VCaP (cell line): ENCODE measurements at regions not wholly inside any gene's neighbourhood (a gene's known extent, or its start where the extent isn't known, plus 50 kb on each side); places are given as distances from the start of the nearest gene placed in this dataset.

ENCODE experiments used
- H3K27ac ChIP-seq: fragments of 450-650 bp; 2 replicates; pipeline ENCODE4 v1.5.1; 2017
- CTCF ChIP-seq: fragments of 450-650 bp; conservative IDR thresholded peaks from 2 replicates; pipeline ENCODE4 v1.5.1; 2017; ENCODE audit warnings: mild to moderate bottlenecking, moderate library complexity

GRCh38 chr2:100662866-100663265, 100.1 kb downstream of the PDCL3 start:
- no peak for TF ChIP-seq CTCF
- H3K27ac ChIP-seq, result no peak overlapping the region

DNA sequence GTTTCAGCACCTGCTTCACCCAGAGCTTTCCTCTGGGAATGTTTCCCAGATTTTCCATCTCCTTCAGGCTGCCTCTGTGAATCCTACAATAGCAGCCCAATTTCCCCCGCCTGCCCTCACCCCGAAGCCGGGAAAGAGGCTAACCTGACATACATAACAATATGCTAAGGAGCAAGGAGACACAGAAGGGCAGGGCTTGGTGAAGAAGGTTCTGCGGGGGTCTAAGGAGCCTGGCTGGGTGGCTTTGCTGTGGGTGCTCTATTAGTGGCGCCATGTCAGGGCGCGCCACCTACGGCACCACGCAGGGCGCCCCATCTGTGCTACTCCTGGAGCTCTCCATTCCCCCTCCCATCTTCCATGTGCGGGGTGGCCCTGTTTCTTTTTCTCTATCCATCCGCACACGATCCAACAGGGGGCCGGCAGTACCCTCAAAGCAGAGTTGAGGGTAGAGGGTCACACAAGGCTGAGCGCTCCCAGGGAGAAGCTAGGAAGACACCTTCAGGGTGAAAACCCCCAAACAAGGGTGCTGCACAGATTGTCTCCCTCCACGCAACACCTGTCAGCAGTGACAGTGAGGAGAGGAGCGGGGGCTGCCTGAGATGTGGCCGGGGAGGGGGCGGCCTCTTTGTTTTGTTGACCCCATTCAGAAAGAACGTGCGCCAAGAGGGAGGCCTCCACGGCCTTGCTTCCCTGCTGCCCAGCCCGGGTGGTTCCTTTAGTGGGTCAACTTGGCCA, 101.4 kb downstream of the PDCL3 start:
- no peak for TF ChIP-seq CTCF
- no peak overlapping the region for H3K27ac ChIP-seq

GRCh38 chr2:100664756-100665101, 101.9 kb downstream of the PDCL3 start:
- TF ChIP-seq CTCF, result no peak
- H3K27ac ChIP-seq, result no peak overlapping the region

DNA sequence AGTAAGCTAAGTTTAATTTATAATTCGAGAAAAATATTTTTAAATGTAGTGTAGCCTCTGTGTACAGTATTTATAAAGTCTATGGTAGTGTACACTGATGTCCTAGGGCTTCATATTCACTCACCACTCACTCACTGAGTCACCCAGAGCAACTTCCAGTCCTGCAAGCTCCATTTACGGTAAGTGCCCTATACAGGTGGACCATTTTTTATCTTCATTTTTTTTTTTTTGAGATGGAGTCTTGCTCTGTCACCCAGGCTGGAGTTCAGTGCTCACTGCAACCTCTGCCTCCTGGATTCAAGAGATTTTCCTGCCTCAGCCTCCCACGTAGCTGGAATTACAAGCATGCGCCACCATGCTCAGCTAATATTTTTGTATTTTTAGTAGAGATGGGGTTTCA, 104.2 kb downstream of the PDCL3 start:
- no peak for TF ChIP-seq CTCF
- H3K27ac ChIP-seq, result no peak overlapping the region

GRCh38 chr2:100667801-100668200, 105.0 kb downstream of the PDCL3 start:
- H3K27ac ChIP-seq, result no peak overlapping the region
- TF ChIP-seq CTCF, result no peak

- H3K27ac ChIP-seq, result no peak overlapping the region
These were observed 107.4 kb downstream of the PDCL3 start for GRCh38 chr2:100670232-100670631.

GRCh38 chr2:100673115-100673514, 110.3 kb downstream of the PDCL3 start:
- no peak for TF ChIP-seq CTCF
- H3K27ac ChIP-seq, result no peak overlapping the region

More at GRCh38 chr2:100670232-100670631, 107.4 kb downstream of the PDCL3 start:
- TF ChIP-seq CTCF, result no peak
